K562 (cell line): ENCODE measurements at regions not wholly inside any gene's neighbourhood (a gene's known extent, or its start where the extent isn't known, plus 50 kb on each side); places are given as distances from the start of the nearest gene placed in this dataset.

Source experiments
- ATAC-seq: fragments of 200-7000 bp; cut with Tn5 transposase; 3 replicates; pipeline ENCODE4 v1.9.1; 2020; ENCODE audit warnings: moderate library complexity
- BruUV-seq: library from RNA; stranded (reverse); fragments of 400-500 nt; replicated peaks from 2 replicates; lab custom pipeline; 2021; lab: Mats Ljungman, UMichigan
- CTCF ChIA-PET: fragments of 300-600 bp; formaldehyde crosslinking; extraction: SDS; loops from one replicate; lab custom pipeline; 2021; ENCODE audit warnings: low intra/inter-chr PET ratio; lab: Yijun Ruan, JAX
- POLR2A ChIA-PET: fragments of 300-600, 350-650 bp; sonication (Branson Sonifier 250); formaldehyde crosslinking; extraction: SDS; loops from one replicate; lab custom pipeline; 2021; ENCODE audit warnings: antibody characterized with exemption, inconsistent platforms; lab: Yijun Ruan, JAX
- DNase-seq, 4 experiments: peaks; one replicate each; pipeline versions ENCODE4 v3.0.0 to v3.0.0-alpha.2; 2011 to 2018; ENCODE audit warnings: low spot score in 3 of 4, mixed read lengths in 3 of 4; ENCODE audit errors: extremely low read depth in 1 of 4
- FAIRE-seq: peaks from 2 replicates; lab custom pipeline; 2011; peaks lifted over from hg19 to GRCh38; lab: Jason Lieb, UNC
- H2AFZ ChIP-seq: 2 replicates; pipeline ENCODE4 v1.6.0; 2011; ENCODE audit warnings: low read depth, low read length, control low read depth, inconsistent platforms
- H3K27ac ChIP-seq: fragments of 200-600 bp; 3 replicates; pipeline ENCODE4 v1.8.0; 2011; ENCODE audit warnings: low read depth, mild to moderate bottlenecking, control low read depth, inconsistent platforms, low read length, moderate library complexity, mixed read lengths; ENCODE audit errors: extremely low read depth
- H3K27me3 ChIP-seq, 2 experiments: fragments of 300-600 bp in 1 of 2; 2 replicates in 1 of 2; 3 replicates in 1 of 2; pipeline versions ENCODE4 v1.6.0 to v1.8.0; 2011; ENCODE audit warnings: inconsistent platforms in 2 of 2, low read length in 2 of 2, mild to moderate bottlenecking in 1 of 2, mixed read lengths in 1 of 2, moderate library complexity in 1 of 2; ENCODE audit not compliant: control insufficient read depth in 2 of 2, insufficient read depth in 2 of 2
- H3K36me3 ChIP-seq: fragments of 300-600 bp; 3 replicates; pipeline ENCODE4 v1.8.0; 2011; ENCODE audit warnings: mild to moderate bottlenecking, low read length, inconsistent platforms; ENCODE audit not compliant: control insufficient read depth, insufficient read depth
- H3K4me1 ChIP-seq, 2 experiments: fragments of 200-600 bp in 1 of 2; replicated peaks in 1 of 2; 2 replicates in 1 of 2; 3 replicates in 1 of 2; pipeline versions ENCODE4 v1.5.1 to v1.8.0; 2011; ENCODE audit warnings: inconsistent platforms in 2 of 2, low read length in 2 of 2, mild to moderate bottlenecking in 1 of 2, mixed read lengths in 1 of 2, moderate library complexity in 1 of 2; ENCODE audit not compliant: control insufficient read depth in 2 of 2, insufficient read depth in 2 of 2
- H3K4me2 ChIP-seq: 2 replicates; pipeline ENCODE4 v1.6.1; 2011; ENCODE audit warnings: low read length, control low read depth, inconsistent platforms, mixed read lengths; ENCODE audit not compliant: insufficient read depth
- H3K4me3 ChIP-seq: fragments of 200-600 bp; sonication (generic), shearing (Covaris generic); 2 replicates; pipeline ENCODE4 v1.5.1; 2016; ENCODE audit warnings: control low read depth, inconsistent platforms
- H3K79me2 ChIP-seq: fragments of 200-600 bp; 3 replicates; pipeline ENCODE4 v1.8.0; 2011; ENCODE audit warnings: low read length, inconsistent platforms; ENCODE audit not compliant: control insufficient read depth, insufficient read depth
- H3K9ac ChIP-seq, 2 experiments: 2 replicates each; pipeline versions ENCODE4 v1.6.0 to v1.6.1; 2011; ENCODE audit warnings: low read depth in 2 of 2, low read length in 2 of 2, control low read depth in 1 of 2, inconsistent platforms in 1 of 2, mild to moderate bottlenecking in 1 of 2, mixed read lengths in 1 of 2; ENCODE audit not compliant: insufficient read depth in 1 of 2
- H3K9me1 ChIP-seq: one replicate; pipeline ENCODE4 v1.6.0; 2011; ENCODE audit warnings: inconsistent platforms, mild to moderate bottlenecking, low read length, moderate library complexity; ENCODE audit not compliant: control insufficient read depth, insufficient read depth
- H3K9me3 ChIP-seq: replicated peaks from 2 replicates; pipeline ENCODE4 v1.5.1; 2011; ENCODE audit warnings: low read depth, low read length, inconsistent platforms; ENCODE audit not compliant: control insufficient read depth, insufficient read depth
- H4K20me1 ChIP-seq: replicated peaks from 2 replicates; pipeline ENCODE4 v1.6.1; 2011; ENCODE audit warnings: low read length, inconsistent platforms, mixed read lengths; ENCODE audit not compliant: control insufficient read depth, insufficient read depth
- ARID2 ChIP-seq: fragments of 450-650 bp; IDR thresholded peaks from 2 replicates; pipeline ENCODE4 v1.6.1; 2017; ENCODE audit warnings: antibody characterized with exemption, mild to moderate bottlenecking
- ATF1 ChIP-seq, 2 experiments: fragments of 450-650 bp in 1 of 2; IDR thresholded peaks; 2 replicates each; pipeline ENCODE4 v1.6.1; 2016; ENCODE audit warnings: missing compliant biosample characterization in 1 of 2, missing genetic modification characterization in 1 of 2
- ERF ChIP-seq: fragments of 450-650 bp; formaldehyde crosslinking; IDR thresholded peaks from 2 replicates; pipeline ENCODE4 v1.4.0; 2020; ENCODE audit warnings: mild to moderate bottlenecking, mixed read lengths
- FOXJ2 ChIP-seq: fragments of 200-800 bp; sonication (Bioruptor generic); IDR thresholded peaks from 2 replicates; pipeline ENCODE4 v1.6.1; 2016; ENCODE audit warnings: missing genetic modification characterization, missing compliant biosample characterization
- HNRNPL ChIP-seq: fragments of 200-400 bp; formaldehyde crosslinking; IDR thresholded peaks from 2 replicates; pipeline ENCODE4 v1.6.1; 2017; ENCODE audit warnings: low read depth, mild to moderate bottlenecking, low read length
- NFE2 ChIP-seq: IDR thresholded peaks from 2 replicates; pipeline ENCODE4 v1.6.1; 2014; ENCODE audit warnings: antibody characterized with exemption, low read depth
- NR2C1 ChIP-seq, 2 experiments: fragments of 450-650 bp; IDR thresholded peaks; 2 replicates each; pipeline ENCODE4 v1.6.1; 2017; ENCODE audit warnings: mild to moderate bottlenecking in 2 of 2, antibody characterized with exemption in 1 of 2, inconsistent platforms in 1 of 2, missing compliant biosample characterization in 1 of 2, missing genetic modification characterization in 1 of 2
- POLR2A ChIP-seq: fragments of 450-650 bp; conservative IDR thresholded peaks from 2 replicates; pipeline ENCODE4 v1.6.1; 2016
- POLR2G ChIP-seq: fragments of 200-400 bp; formaldehyde crosslinking; IDR thresholded peaks from 2 replicates; pipeline ENCODE4 v1.6.1; 2017; ENCODE audit warnings: low read depth, mild to moderate bottlenecking, antibody characterized with exemption, low read length, moderate library complexity
- SMAD3 ChIP-seq: fragments of 450-650 bp; formaldehyde crosslinking; conservative IDR thresholded peaks from 2 replicates; pipeline ENCODE4 v1.4.0; 2020; ENCODE audit warnings: mild to moderate bottlenecking
- SMAD4 ChIP-seq: fragments of 250-450 bp; sonication (Bioruptor Pico); conservative IDR thresholded peaks from 2 replicates; pipeline ENCODE4 v1.8.0; 2021; ENCODE audit warnings: inconsistent platforms, mild to moderate bottlenecking, moderate library complexity
- TAF9B ChIP-seq: fragments of 450-650 bp; IDR thresholded peaks from 2 replicates; pipeline ENCODE4 v1.6.1; 2018; ENCODE audit warnings: mild to moderate bottlenecking; ENCODE audit not compliant: partially characterized antibody
- ZFX ChIP-seq: sonication (generic); formaldehyde crosslinking; IDR thresholded peaks from 2 replicates; pipeline ENCODE4 v1.8.0; 2022; ENCODE audit warnings: mild to moderate bottlenecking, missing genetic modification reagents, moderate library complexity
- ZNF586 ChIP-seq: fragments of 450-650 bp; formaldehyde crosslinking; conservative IDR thresholded peaks from 2 replicates; pipeline ENCODE4 v1.4.0; 2020; ENCODE audit warnings: mild to moderate bottlenecking, moderate library complexity
- WGBS: fragments of 100-300 bp; shearing (Covaris generic); methylation state at CpG from one replicate; pipeline ENCODE4 v1.1.6; 2016; ENCODE audit warnings: low coverage, mixed read lengths; ENCODE audit not compliant: insufficient coverage; ENCODE audit errors: missing lambda C conversion rate; 5-methylcytosine and 5-hydroxymethylcytosine counted together
- in situ Hi-C: fragments of 300-500 bp; cut with MboI; formaldehyde crosslinking; loops from 4 replicates; pipeline ENCODE4 v1.15.0; 2018; ENCODE audit warnings: inconsistent platforms, mixed read lengths
- intact Hi-C: fragments of 100-400 bp; cut with micrococcal nuclease; formaldehyde crosslinking; loops from 2 replicates; pipeline ENCODE4 v1.14.2; 2022
- TF ChIP-seq, protein P1 (sequence below): fragments of 450-650 bp; IDR thresholded peaks from 2 replicates; pipeline ENCODE4 v1.6.1; 2016
- TF ChIP-seq, protein P2 (sequence below), 2 experiments: fragments of 450-650 bp in 1 of 2; sonication (generic) in 1 of 2; formaldehyde crosslinking; conservative IDR thresholded peaks; 2 replicates each; pipeline versions ENCODE4 v1.4.0 to v1.8.1; 2020 to 2022; ENCODE audit warnings: mild to moderate bottlenecking in 1 of 2, missing genetic modification reagents in 1 of 2
- TF ChIP-seq, protein P3 (sequence below), 2 experiments: IDR thresholded peaks in 1 of 2; conservative IDR thresholded peaks in 1 of 2; 2 replicates each; pipeline ENCODE4 v1.6.1; 2016; ENCODE audit warnings: low read depth in 2 of 2, mild to moderate bottlenecking in 1 of 2, missing compliant biosample characterization in 1 of 2, missing genetic modification characterization in 1 of 2, moderate library complexity in 1 of 2

DNA sequence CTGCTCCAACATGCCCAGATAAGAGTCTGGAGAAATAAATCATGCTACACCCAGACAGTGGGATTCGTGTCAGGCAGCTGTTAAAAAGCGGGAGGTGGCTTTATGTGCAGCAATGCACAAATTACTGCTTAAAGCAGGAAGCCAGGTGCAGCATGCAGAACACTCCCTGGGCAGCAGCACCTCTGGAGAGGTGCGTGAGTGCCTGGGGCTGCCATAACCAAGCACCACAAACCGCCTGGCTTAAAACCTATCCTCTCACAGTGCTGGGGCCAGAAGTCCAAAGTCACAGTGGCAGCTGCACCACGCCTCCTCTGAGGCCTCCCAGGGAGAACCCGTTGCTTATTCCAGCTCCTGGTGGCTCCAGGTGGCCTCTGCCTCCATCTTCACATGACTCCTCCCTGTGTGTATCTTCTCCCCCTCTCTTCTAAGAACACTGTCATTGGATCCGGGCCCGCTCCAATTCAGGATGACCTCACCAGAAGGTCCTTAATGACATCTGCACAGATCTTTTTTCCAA is 115.6 kb downstream of the SIK1 start:
- Histone ChIP-seq H4K20me1 (no peaks in the 10 kb centered on the region), H3K9me1 (no peaks in the 10 kb centered on the region), H3K4me1 (peaks cover 0 to 11% of the 10 kb centered on the region in 2 experiments; a peak in 1 of 5 replicates), H3K4me3 (no peak overlapping the region), H3K9ac (no peak overlapping the region), H3K4me2 (no peak overlapping the region), H3K27me3 (peaks cover 28 to 74% of the 10 kb centered on the region in 2 experiments; a peak in 4 of 5 replicates), H3K9me3 (no peaks in the 10 kb centered on the region), H3K79me2 (no peaks in the 10 kb centered on the region), H3K27ac (no peak overlapping the region), H2AFZ (no peak overlapping the region), H3K36me3 (no peaks in the 10 kb centered on the region)
- CTCF ChIA-PET = no interaction called here
- 0% methylated on average over 8 of the region's 8 CpGs for WGBS
- intact Hi-C loops (no loop called here), in situ Hi-C loops (no loop called here)
- DNase-seq (no peak), ATAC-seq (peak; percentile 22; the same call in 2 of the 3 replicates), FAIRE-seq (no peak)
- no TSS peak for BruUV-seq
- POLR2A ChIA-PET = interaction anchor here (0.7 to 1.4 kb wide), 2 partner anchors 9 to 1138 kb away, joined by 3 to 6 read pairs; no protein-coding TSS in a partner anchor
- TF ChIP-seq, protein P1, sequence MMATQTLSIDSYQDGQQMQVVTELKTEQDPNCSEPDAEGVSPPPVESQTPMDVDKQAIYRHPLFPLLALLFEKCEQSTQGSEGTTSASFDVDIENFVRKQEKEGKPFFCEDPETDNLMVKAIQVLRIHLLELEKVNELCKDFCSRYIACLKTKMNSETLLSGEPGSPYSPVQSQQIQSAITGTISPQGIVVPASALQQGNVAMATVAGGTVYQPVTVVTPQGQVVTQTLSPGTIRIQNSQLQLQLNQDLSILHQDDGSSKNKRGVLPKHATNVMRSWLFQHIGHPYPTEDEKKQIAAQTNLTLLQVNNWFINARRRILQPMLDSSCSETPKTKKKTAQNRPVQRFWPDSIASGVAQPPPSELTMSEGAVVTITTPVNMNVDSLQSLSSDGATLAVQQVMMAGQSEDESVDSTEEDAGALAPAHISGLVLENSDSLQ = peak; percentile 16; the same call in 1 of the 2 replicates
- TF ChIP-seq ARID2 (no peak), FOXJ2 (no peak), SMAD3 (no peak), ATF1 (CRISPR knock-in tag; IDR thresholded peaks at IDR 0.05) (no peak), ATF1 (tag; IDR thresholded peaks at IDR 0.05) (no peak), SMAD4 (CRISPR knock-in tag) (no peak), ZFX (CRISPR knock-in tag) (no peak), ZNF586 (CRISPR knock-in tag) (no peak), NR2C1 (IDR thresholded peaks at IDR 0.05) (no peak), NR2C1 (tag; IDR thresholded peaks at IDR 0.05) (no peak), NFE2 (no peak), HNRNPL (no peak), TAF9B (no peak), ERF (CRISPR knock-in tag) (no peak), POLR2G (no peak), POLR2A (no peak)
- TF ChIP-seq, protein P2, sequence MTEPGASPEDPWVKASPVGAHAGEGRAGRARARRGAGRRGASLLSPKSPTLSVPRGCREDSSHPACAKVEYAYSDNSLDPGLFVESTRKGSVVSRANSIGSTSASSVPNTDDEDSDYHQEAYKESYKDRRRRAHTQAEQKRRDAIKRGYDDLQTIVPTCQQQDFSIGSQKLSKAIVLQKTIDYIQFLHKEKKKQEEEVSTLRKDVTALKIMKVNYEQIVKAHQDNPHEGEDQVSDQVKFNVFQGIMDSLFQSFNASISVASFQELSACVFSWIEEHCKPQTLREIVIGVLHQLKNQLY (CRISPR knock-in tag; conservative IDR thresholded peaks at IDR 0.05) = no peak
- TF ChIP-seq, protein P3, sequence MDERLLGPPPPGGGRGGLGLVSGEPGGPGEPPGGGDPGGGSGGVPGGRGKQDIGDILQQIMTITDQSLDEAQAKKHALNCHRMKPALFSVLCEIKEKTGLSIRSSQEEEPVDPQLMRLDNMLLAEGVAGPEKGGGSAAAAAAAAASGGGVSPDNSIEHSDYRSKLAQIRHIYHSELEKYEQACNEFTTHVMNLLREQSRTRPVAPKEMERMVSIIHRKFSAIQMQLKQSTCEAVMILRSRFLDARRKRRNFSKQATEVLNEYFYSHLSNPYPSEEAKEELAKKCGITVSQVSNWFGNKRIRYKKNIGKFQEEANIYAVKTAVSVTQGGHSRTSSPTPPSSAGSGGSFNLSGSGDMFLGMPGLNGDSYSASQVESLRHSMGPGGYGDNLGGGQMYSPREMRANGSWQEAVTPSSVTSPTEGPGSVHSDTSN (CRISPR knock-in tag; IDR thresholded peaks at IDR 0.05; ENCODE audit: low read depth) = no peak
- TF ChIP-seq, protein P3 (tag; conservative IDR thresholded peaks at IDR 0.05; ENCODE audit: low read depth) = 0 out of 2 replicates have a peak, but pooled peaks have one; percentile 11
